ELF-1 (cell line): ENCODE measurements at regions not wholly inside any gene's neighbourhood (a gene's known extent, or its start where the extent isn't known, plus 50 kb on each side); places are given as distances from the start of the nearest gene placed in this dataset.
A peak's percentile ranks its signal among the peaks of the same experiment; 100 is the strongest.

Experiments
- DNase-seq: peaks from one replicate; pipeline ENCODE4 v3.0.0-alpha.2; 2016; ENCODE audit warnings: low read depth, low spot score

DNA sequence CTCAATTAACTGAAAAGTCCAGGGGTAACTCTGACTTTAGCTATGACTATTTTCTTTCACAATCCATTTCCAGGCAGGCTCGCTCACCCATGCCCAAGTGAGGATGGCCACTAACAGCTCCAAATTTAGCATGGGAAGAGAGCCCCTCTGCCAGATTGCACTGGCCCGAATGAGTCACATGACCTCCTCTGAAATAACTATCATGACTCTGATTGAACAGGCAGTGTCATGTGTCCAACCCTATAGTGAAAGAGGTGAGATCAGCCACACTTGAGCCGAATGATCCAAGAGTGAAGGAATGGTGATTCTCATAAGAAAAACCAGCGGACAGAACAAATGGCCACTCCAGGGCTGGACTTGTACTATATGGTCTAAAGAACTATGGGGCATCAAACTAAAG, 242.3 kb downstream of the NSG2 start:
- DNase-seq = no peak

DNA sequence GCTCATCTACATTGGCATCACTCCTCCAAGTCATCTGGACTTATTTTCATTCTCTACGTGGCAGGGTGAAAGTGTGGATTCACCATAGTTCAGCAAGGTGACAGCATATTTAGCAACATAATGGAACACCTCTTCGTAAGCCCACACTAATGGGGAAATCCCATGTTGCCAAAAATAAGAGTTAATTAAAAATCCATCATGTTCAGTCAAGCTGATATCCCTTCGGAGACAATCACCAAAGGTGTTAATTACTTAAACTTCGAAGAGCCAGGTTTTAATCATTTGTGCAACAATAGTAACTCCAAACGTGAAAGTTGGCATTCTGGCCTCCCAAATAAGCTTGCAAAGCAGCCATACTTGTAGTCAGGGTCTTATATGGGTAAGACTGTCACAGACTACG, 242.9 kb downstream of the NSG2 start:
- DNase-seq = no peak

DNA sequence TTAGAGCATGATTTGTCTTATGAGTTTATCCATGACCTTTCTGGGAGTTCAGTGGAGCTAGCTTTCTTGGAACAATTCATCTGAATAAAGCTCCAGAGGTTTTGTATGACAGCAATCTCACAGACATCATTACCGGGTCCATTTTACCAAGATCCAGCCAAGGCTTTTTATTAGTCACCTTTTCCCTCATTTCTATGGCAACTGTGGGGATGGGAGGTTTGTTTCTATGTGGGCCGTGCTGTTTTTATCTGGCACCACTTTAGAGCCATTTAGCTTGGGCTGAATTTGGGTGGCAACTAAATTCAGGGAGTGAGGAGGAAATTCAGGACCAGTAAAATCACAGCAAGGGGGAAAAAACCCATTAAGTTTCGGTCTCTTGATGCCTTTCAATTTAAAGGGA, 245.7 kb downstream of the NSG2 start:
- no peak for DNase-seq

DNA sequence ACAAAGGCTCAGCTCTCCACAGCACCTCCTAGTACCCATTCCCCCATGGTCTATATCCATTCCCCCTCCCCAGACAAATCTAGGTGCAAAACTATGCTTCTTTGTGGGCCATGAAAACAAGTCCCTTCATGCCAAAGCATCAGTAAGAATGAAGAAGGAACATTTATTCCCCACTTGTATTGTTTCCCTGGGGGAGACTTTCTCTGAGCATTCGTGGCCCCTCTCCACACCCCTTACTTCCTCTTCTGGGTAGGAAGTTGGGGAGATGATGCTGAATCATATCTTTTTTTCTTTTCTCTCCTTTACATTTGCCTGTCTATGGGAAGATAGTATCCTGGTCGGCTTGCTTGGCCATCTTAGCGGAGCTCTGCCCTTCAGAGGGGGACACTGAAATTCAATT, 246.8 kb downstream of the NSG2 start:
- no peak for DNase-seq

DNA sequence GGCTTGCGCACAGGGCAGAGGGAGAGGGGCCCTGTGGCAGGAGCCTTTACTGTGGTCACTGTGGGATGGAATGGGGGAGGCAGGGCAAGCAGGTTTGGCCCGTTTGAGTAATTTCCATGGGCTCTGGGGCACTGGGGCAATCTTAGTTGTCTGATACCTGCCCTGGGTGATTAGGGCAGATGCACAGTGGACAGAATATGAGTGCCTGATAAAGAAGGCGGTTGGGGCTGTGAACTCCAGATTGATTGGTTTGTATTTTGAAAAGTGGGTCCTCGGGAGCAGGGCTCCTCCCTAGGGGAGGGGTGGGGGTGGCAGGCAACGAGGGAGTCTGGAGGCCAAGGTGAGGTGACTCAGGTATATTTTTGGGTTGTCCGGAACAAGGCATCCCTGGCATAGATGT, 247.5 kb downstream of the NSG2 start:
- no peak for DNase-seq

DNA sequence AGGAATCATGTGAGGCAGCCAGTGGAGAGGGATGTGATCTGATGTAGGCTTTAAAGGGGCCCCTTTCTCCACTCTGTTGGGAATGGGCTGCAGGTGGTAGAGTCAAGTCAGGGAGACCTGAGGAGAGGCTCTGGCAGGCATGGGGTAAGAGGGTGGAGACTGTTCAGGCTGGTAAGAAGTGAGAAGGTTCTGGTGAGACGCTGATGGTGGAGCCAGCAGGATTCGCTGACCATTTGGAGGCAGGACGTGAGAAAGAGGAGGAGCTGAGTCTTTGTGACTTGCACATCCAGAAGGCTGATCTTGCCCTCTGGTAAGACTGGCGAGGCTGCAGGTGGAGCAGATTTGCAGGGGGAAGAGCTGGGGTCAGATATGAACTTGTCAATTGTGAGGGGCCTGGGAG, 248.0 kb downstream of the NSG2 start:
- DNase-seq = no peak

DNA sequence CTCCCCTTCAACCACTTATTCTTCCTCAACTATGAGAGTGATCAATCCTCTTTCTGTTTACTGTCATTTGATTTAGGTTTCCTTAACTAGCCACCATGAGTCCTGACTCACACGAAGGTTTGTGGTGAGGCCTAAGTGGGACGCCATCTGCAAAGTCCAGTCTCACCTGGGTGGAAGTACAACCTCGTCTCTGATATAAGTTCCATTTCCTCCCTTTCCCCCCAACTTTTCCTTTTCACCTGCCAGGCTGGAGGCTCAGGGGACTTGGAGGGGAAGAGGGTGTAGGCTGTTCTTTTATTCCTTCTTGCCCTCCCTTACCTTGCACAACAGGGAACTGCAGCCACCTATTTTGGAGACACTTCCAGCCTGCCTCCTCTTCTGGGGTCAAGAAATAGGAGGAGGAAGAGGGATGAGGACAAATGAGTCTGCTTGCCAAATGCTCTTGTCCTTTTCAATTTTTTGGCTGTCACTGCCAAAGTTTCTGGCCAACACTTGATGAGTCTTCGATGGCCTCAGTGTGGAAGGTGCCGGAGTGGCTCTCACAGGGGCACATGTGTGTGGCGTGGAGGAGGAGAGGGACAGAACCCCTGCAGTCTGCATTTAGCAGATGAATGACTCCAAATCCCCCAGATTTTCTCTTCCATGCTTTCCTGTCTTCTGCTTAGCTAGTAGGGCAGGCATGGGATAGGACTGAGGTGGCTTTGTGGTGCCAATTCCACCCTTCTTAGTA, 249.6 kb downstream of the NSG2 start:
- DNase-seq = no peak

DNA sequence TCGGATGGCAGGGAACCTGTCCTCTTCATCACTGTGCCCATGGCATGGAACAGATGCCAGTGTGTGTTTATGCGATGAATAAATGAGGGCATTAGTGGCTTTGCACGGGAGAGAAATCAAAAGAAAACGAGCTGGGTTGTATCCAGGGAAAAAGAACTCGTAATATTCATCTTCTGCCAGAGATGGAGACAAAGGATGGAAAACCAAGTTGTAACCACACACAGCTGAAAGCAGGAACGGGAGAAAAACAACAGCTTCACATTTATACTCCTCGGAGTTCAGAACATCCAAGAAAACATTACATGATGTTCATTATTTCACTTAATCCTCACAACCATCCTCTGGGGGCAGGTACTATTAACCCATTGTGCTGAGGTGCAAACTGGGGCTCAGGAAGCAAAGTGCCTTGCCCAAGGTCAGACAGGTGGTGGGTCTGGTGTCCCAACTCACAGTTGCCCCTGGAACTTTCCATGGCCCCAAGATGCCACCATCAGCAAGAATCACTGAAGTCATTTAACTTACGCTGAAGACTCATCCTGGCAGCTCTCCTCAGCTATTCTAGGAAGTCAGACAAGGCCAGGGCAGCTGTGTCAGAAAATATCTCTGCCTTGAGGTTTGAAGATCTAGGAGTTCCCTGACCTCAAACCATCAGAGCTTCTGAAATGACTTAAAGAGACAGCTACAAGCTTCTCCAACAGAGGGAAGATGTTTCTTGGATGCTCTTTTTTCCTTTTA, 250.4 kb downstream of the NSG2 start:
- DNase-seq = no peak

DNA sequence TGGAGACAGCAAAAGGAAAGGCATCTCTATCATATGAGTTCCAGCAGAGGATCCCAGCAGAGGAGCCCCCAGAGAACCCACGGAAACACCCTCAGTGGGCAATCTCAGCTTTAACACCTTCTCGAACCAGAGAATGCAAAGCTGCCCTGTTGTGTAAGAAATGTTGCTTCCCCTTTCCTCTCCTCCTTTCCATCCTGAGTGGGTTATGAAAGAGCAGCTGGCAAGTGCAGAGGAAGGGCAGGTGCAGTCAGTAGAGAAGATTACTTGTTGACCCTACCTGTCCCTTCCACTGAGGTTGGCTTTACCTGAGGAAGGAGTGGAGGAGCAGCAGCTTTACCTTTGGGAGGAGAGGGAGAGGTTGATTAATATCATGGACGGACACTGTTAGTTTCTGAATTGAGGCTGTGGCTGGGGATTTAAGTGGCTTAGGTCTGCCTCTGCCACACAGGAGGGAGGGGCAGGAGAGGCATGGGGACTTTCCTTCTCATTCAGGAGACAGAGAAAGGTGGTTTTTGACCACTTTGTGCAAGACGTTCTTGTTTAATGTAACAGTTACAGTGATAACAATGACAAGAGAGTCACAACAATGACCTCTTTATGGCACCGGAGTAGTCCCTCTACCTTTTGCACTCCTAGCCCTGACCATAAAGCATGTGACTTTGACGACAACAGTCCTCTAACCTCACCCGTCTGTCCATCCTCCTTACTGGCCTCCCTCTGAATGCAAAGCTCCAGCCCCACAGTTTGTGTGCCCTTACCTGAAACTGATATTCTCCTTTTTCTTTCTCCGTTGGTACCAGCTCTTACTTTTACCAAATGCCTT, 254.8 kb downstream of the NSG2 start:
- DNase-seq = no peak

DNA sequence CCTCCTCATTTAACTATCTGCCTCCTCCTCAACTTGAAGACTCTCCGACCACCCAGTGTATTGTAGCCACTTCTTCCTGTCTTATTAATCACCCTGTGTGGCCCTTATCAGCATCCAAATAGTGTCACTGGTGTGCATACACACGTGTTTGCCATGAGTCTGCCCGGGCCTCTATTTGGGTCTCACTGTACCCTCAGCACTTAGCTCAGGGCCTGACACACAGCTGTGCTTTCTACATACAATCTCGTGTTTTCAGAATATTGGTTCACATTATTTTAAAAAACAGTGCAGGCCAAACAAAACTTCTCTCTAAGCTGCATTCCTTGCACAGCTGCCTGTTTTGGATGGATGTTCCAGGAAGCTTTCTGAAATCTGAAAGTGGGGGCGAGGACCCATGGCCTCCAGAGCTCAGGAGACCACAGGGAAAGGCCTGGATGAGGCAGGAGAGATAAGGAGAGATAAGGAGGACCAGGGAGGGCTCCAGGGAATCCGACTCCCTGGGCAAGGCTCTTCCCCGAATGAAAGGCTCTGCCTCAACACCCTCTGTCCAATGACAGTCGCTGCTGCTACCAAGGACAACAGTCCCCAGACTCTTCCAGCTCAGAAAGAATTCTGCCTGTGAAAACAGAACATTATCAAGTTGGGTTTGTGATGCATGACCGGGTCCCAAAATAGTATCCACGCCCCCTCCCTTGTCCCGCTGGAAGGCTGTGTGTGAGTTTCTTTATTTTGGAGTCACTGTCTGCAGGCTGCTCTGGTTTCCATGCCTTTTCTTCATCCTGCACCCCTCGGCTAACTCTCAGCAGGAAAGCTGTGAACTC, 255.6 kb downstream of the NSG2 start:
- peak; percentile 66 for DNase-seq

DNA sequence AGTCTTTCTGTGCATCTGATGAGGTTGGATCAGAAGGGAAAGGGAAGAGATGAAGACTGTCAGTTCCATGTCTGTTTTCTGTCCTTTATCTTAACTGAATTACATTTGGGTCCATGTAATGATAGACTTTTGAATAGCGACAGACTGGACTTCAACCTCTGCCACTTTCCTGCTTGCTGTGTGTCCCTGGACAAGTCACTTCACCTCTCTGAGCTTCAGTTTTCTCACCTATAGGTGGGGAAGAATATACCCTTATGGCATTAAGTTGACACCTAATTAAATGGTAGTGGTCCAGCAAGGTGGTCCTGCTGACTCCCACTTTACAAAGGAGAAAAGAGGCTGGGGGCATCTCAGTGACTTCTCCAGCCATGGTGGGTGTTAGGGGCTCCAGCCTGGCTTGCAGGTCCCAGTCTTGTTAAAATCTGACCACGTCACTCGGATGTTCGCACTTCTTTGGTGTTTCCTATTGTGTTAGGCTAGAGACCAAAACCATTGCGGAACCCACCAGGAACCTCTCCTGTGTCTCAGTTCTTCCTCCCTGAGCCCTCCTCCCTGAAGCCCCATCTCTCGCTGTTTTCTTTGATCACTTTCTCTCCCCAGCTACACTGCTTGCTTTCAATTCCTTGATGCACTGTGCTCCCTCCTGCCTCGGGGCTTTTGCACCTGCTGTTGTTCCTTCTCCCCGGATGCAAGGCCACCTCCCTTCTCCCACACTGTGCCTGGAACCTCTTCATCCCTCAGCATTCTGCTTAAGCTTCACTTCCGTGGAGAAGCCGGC, 256.5 kb downstream of the NSG2 start:
- DNase-seq = no peak

DNA sequence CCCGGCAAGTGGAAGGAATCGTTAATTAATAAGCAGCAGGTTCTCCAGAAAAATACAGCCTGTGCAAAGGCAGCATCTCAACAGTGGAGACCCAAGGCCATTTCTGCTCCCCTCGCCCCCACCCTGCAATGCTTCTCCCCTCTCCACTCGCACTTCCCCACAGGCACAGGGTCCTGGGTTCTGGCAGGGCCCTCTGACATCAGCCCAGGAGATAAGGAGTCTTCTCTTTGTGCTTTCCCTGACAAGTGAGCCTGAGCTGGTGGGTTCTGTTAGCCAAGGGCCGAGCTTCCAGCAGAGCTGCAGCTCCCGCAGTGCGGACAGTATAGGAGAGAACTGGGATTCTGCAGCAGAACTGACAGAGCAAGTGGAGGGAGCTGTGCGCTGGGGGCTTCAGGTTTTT, 257.5 kb downstream of the NSG2 start:
- no peak for DNase-seq

DNA sequence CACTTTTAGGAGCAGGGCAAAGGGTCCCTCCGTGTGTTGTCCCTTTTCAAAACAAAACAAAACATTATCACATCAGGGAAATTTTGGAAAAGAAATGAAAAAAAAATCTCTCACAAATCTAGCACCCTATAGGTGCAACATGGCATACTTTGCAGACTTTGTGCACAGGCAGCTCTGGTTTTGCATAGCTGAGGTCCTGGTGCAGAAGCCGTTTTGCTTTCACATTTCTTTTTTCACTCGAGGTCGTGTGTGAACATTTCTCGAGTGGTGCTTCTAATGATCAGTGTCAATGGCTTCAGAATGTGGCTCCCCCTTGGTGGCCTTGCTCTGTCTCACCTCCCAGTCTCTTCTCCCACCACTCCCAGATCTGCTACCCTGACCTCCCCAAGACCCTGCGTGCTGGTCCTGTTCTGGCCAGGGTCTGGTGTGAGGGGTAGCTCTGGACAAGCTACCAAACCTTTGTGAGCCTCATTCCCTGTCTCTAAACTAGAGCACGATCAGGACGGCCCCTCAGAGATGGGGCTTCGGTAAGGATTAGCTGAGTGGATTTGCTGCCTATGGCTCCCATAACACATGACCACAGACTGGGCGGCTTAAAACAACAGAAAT, 258.0 kb downstream of the NSG2 start:
- no peak for DNase-seq

DNA sequence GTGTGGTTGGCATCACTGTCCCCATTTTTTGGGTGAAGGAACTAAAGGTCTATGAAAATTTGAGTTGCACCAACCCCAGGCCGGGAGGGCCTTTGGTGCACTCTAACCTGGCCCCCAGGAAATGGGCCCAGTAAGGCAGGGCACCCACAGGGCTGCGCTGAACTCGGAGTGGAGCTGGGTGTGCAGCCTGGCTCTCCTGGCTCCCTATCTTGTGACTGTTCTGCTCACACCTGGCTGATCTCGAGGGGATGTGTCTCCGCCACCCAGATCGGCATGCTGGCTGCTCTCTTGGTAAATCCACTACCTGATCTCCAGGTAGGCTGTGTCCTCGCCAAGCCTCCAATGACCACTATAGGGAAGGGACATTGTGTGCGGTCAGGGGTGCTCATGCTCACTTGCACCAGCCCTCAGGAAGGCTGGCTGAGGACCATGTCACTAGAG, 259.8 kb downstream of the NSG2 start:
- DNase-seq = no peak

DNA sequence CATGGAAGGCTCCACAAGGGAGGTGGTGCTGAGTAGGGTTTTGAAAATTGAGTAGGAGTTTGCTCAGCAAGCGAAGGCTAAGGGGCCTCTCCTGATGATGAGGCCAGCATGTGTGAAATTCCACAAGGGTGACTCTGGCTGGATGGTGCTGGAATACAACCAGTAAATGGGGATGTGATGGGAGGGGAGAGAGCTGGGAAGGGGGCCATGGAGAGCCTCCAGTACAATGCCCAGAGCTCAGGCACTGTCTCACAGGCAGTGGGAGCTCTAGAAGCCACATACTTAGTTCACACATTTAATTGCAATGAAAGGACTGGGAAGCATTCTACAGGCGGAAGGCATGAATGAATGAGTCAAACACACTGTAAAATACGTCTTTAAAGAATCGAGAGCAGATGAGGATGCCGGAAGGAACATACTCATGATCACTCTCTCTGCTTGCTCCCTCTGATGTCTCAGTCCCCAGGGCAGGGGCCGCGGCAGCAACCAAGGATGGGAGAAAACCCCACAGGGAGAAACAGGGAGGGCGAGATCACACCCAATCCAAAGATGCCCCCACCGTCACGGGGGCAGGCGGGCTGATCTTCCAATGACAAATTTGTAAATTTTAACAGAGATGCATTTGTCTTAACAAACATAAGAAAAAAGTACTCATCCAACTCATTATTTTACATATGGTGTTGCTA, 261.0 kb downstream of the NSG2 start:
- DNase-seq = peak; percentile 47

DNA sequence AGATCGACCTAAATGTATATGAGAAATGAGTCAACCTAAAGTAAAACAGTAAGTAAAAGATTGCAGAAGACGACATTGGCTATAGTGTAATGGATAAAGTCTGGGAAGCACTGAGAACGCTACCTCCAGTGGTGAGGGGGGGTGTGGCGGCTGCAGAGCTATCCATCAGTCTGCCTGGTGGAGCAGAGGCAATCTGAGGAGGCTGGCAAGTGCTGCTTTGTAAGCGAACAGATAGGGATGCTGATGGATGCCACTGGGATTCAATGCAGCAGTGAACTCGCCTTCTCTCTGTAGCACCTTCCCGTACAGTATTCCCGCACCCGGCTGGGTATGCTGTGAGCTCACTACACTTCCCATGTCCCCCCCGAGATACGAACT, 261.5 kb downstream of the NSG2 start:
- DNase-seq = no peak

DNA sequence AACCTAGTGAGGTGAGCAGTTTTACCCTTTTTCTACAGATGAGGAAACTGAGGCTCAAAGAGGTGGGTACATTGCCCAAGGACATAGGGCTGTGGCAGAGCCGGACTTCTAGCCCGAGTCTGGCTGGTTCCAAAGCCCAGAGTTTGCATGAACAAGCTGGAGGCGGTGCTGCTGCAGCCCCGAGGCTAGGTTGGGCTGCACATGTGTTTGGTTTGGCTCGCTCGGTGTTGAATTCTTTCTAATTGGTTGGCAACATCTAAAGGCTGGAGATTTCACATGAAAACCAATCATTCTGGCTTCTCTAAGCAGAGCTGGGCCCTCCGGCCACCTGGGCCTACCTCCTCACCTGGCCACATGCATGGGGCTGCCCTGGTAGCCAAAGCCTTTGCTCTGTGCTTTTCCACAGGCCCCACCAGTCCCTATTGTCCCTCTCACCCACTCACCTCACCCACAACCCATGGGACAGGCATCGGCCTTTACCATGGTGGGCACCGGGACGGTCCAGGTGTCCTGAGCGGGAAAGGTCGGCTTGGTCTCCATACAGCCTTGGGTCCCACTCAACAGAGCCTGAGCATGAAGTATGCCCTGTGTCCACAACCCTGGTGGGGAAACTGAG, 262.3 kb downstream of the NSG2 start:
- no peak for DNase-seq

DNA sequence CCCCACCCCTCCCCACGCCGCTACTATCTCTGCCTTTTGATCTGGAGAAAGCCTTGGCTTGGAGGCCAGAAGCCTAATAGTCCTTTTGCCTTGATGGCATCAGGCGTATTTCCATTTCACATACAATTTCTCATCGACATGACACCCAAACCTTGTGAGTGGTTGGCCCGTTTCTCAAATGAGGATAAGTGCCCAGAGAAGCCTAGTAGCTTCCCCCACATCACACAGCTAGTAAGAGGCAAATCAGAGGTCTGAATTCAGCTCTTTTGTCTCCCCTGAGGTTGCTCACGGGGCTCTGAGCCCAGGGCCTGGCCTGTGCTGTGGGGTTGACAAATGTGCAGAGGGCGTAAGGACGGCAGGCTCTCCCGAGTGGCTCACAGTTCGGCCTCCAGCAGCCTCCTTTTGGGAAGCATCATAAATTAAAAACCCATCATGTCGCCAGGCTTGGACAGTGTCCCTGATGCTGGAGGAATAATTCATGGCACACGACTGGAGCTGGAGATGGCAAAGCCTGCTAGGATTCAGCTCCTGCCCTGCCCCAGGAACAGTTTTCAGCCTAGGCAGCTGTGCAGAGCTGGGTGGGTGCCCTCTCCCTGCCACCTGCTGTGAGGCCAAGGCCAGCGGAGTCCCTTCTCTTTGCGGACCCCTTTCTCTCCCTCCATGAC, 263.8 kb downstream of the NSG2 start:
- no peak for DNase-seq

DNA sequence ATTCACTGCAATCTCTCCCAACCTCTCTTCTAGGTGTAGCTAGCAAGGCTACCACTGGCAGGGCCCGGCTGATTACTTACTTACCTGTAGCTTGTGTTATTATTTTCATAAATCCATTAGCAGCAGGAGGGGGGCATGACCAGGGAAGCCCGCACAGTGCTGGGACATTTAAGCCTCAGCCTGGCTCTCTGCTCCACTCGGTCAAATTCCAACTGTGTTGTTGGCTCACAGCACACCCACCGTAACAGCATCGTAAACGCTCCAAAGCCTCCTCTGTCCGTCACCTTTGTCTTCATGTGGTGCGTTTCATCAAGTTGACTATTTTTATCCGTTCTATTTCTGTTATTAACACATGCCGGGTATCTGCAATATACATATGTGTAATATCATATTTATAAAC, 264.7 kb downstream of the NSG2 start:
- no peak for DNase-seq
